VCaP (cell line): ENCODE measurements at regions not wholly inside any gene's neighbourhood (a gene's known extent, or its start where the extent isn't known, plus 50 kb on each side); places are given as distances from the start of the nearest gene placed in this dataset.
"Not testable (repeated sequence)": the region's sequence is repeated elsewhere in the genome, so short reads cannot be mapped to it uniquely, and the experiment has no call there.

Experiments
- H3K27ac ChIP-seq: fragments of 450-650 bp; 2 replicates; pipeline ENCODE4 v1.5.1; 2017
- CTCF ChIP-seq: fragments of 450-650 bp; conservative IDR thresholded peaks from 2 replicates; pipeline ENCODE4 v1.5.1; 2017; ENCODE audit warnings: mild to moderate bottlenecking, moderate library complexity

- no peak overlapping the region for H3K27ac ChIP-seq
- no peak for TF ChIP-seq CTCF
Observed at GRCh38 chr9:124149992-124150391, 107.8 kb upstream of the NEK6 start.

GRCh38 chr9:124163760-124164255, 93.9 kb upstream of the NEK6 start:
- H3K27ac ChIP-seq: no peak overlapping the region
- TF ChIP-seq CTCF: no peak

GRCh38 chr9:124164811-124165210, 92.9 kb upstream of the NEK6 start:
- no peak overlapping the region for H3K27ac ChIP-seq
- TF ChIP-seq CTCF: no peak

GRCh38 chr9:124174433-124174832, 83.3 kb upstream of the NEK6 start:
- H3K27ac ChIP-seq: no peak overlapping the region
- TF ChIP-seq CTCF: no peak

GRCh38 chr9:124177522-124177921, 80.2 kb upstream of the NEK6 start:
- H3K27ac ChIP-seq: not testable (repeated sequence)

- TF ChIP-seq CTCF: no peak
- H3K27ac ChIP-seq: no peak overlapping the region
Observed at GRCh38 chr9:124179196-124180071, 78.3 kb upstream of the NEK6 start.

GRCh38 chr9:124180557-124180956, 77.2 kb upstream of the NEK6 start:
- no peak for TF ChIP-seq CTCF
- no peak overlapping the region for H3K27ac ChIP-seq

- H3K27ac ChIP-seq: no peak overlapping the region
- no peak for TF ChIP-seq CTCF
Observed at GRCh38 chr9:124182741-124183140, 75.0 kb upstream of the NEK6 start.
